Activated T-cell treated with anti-CD3 and anti-CD28 coated beads, Interleukin-2, amount 50 U/mL, for 24 hours (primary cell): ENCODE measurements at regions not wholly inside any gene's neighbourhood (a gene's known extent, or its start where the extent isn't known, plus 50 kb on each side); places are given as distances from the start of the nearest gene placed in this dataset.
"Not testable (repeated sequence)": the region's sequence is repeated elsewhere in the genome, so short reads cannot be mapped to it uniquely, and the experiment has no call there.

Source experiments
- DNase-seq: peaks from one replicate; pipeline ENCODE4 v3.0.0-alpha.2; 2020
- H3K27ac Mint-ChIP-seq: 2 replicates; pipeline ENCODE4 v1.8.0; 2020; ENCODE audit warnings: mild to moderate bottlenecking, mixed read lengths
- H3K27me3 Mint-ChIP-seq: 2 replicates; pipeline ENCODE4 v1.8.0; 2020; ENCODE audit warnings: mixed read lengths
- H3K36me3 Mint-ChIP-seq: 2 replicates; pipeline ENCODE4 v1.8.0; 2020; ENCODE audit warnings: low read depth, mixed read lengths
- H3K4me1 Mint-ChIP-seq: 2 replicates; pipeline ENCODE4 v1.8.0; 2020; ENCODE audit warnings: low read depth, mixed read lengths
- H3K4me3 Mint-ChIP-seq: 2 replicates; pipeline ENCODE4 v1.8.0; 2020; ENCODE audit warnings: mild to moderate bottlenecking, moderate library complexity, mixed read lengths
- H3K9me3 Mint-ChIP-seq: 2 replicates; pipeline ENCODE4 v1.8.0; 2020; ENCODE audit warnings: mixed read lengths

- H3K9me3 Mint-ChIP-seq: peaks cover 84% of the 10 kb centered on the region
These were observed 1477.6 kb downstream of the UQCRFS1 start for GRCh38 chr19:27735314-27735713.

GRCh38 chr19:27734496-27735220 lies 1478.3 kb downstream of the UQCRFS1 start:
- DNase-seq: no peak
- Mint-ChIP-seq H3K4me1 (no peaks in the 10 kb centered on the region), H3K9me3 (peaks cover 79% of the 10 kb centered on the region), H3K4me3 (no peak overlapping the region), H3K36me3 (peaks cover 94% of the 10 kb centered on the region), H3K27ac (no peak overlapping the region), H3K27me3 (no peaks in the 10 kb centered on the region)

More at GRCh38 chr19:27735314-27735713, 1477.6 kb downstream of the UQCRFS1 start:
- H3K27me3 Mint-ChIP-seq: no peaks in the 10 kb centered on the region
- no peak overlapping the region for H3K27ac Mint-ChIP-seq
- H3K4me3 Mint-ChIP-seq: no peak overlapping the region
- no peaks in the 10 kb centered on the region for H3K4me1 Mint-ChIP-seq
- peaks cover 98% of the 10 kb centered on the region for H3K36me3 Mint-ChIP-seq
- no peak for DNase-seq

GRCh38 chr19:27733551-27734266 lies 1479.2 kb downstream of the UQCRFS1 start:
- DNase-seq: no peak
- no peak overlapping the region for H3K4me3 Mint-ChIP-seq
- peaks cover 90% of the 10 kb centered on the region for H3K36me3 Mint-ChIP-seq
- H3K9me3 Mint-ChIP-seq: peaks cover 70% of the 10 kb centered on the region
- no peaks in the 10 kb centered on the region for H3K4me1 Mint-ChIP-seq
- H3K27me3 Mint-ChIP-seq: no peaks in the 10 kb centered on the region
- no peak overlapping the region for H3K27ac Mint-ChIP-seq

GRCh38 chr19:27729332-27729731 lies 1483.6 kb downstream of the UQCRFS1 start:
- DNase-seq: no peak
- Mint-ChIP-seq H3K4me1 (no peaks in the 10 kb centered on the region), H3K9me3 (peaks cover 41% of the 10 kb centered on the region)

GRCh38 chr19:27722625-27723024 lies 1490.3 kb downstream of the UQCRFS1 start:
- Mint-ChIP-seq H3K27ac (no peak overlapping the region), H3K9me3 (peaks cover 54% of the 10 kb centered on the region), H3K4me3 (no peak overlapping the region), H3K36me3 (peaks cover 24% of the 10 kb centered on the region), H3K4me1 (no peaks in the 10 kb centered on the region), H3K27me3 (no peaks in the 10 kb centered on the region)
- no peak for DNase-seq

More at GRCh38 chr19:27729332-27729731, 1483.6 kb downstream of the UQCRFS1 start:
- Mint-ChIP-seq H3K36me3 (peaks cover 72% of the 10 kb centered on the region), H3K4me3 (no peak overlapping the region), H3K27ac (no peak overlapping the region), H3K27me3 (no peaks in the 10 kb centered on the region)

- H3K4me1 Mint-ChIP-seq: no peaks in the 10 kb centered on the region
- DNase-seq: no peak
- H3K36me3 Mint-ChIP-seq: peaks cover 9% of the 10 kb centered on the region
- peaks cover 62% of the 10 kb centered on the region for H3K9me3 Mint-ChIP-seq
- no peaks in the 10 kb centered on the region for H3K27me3 Mint-ChIP-seq
- H3K4me3 Mint-ChIP-seq: no peak overlapping the region
- no peak overlapping the region for H3K27ac Mint-ChIP-seq
These were observed 1492.8 kb downstream of the UQCRFS1 start for GRCh38 chr19:27720155-27720554.

GRCh38 chr19:27719034-27719433 lies 1493.9 kb downstream of the UQCRFS1 start:
- H3K36me3 Mint-ChIP-seq: peaks cover 5% of the 10 kb centered on the region
- DNase-seq: no peak
- H3K27me3 Mint-ChIP-seq: no peaks in the 10 kb centered on the region
- peaks cover 59% of the 10 kb centered on the region for H3K9me3 Mint-ChIP-seq
- no peak overlapping the region for H3K4me3 Mint-ChIP-seq
- H3K4me1 Mint-ChIP-seq: no peaks in the 10 kb centered on the region
- H3K27ac Mint-ChIP-seq: no peak overlapping the region

GRCh38 chr19:27718234-27718633 lies 1494.7 kb downstream of the UQCRFS1 start:
- H3K4me1 Mint-ChIP-seq: no peaks in the 10 kb centered on the region
- peaks cover 5% of the 10 kb centered on the region for H3K36me3 Mint-ChIP-seq
- no peak overlapping the region for H3K27ac Mint-ChIP-seq
- H3K27me3 Mint-ChIP-seq: no peaks in the 10 kb centered on the region
- peaks cover 56% of the 10 kb centered on the region for H3K9me3 Mint-ChIP-seq
- H3K4me3 Mint-ChIP-seq: no peak overlapping the region
- DNase-seq: no peak

- H3K9me3 Mint-ChIP-seq: peaks cover 54% of the 10 kb centered on the region
These were observed 1495.1 kb downstream of the UQCRFS1 start for GRCh38 chr19:27717825-27718224.

GRCh38 chr19:27716922-27717321 lies 1496.0 kb downstream of the UQCRFS1 start:
- no peak overlapping the region for H3K27ac Mint-ChIP-seq

More at GRCh38 chr19:27717825-27718224, 1495.1 kb downstream of the UQCRFS1 start:
- H3K27ac Mint-ChIP-seq: no peak overlapping the region
- H3K36me3 Mint-ChIP-seq: peaks cover 5% of the 10 kb centered on the region
- H3K4me1 Mint-ChIP-seq: no peaks in the 10 kb centered on the region
- no peak for DNase-seq
- no peaks in the 10 kb centered on the region for H3K27me3 Mint-ChIP-seq
- no peak overlapping the region for H3K4me3 Mint-ChIP-seq

GRCh38 chr19:27714857-27715256 lies 1498.1 kb downstream of the UQCRFS1 start:
- DNase-seq: no peak
- no peak overlapping the region for H3K27ac Mint-ChIP-seq
- H3K4me1 Mint-ChIP-seq: no peaks in the 10 kb centered on the region
- H3K4me3 Mint-ChIP-seq: no peak overlapping the region
- no peaks in the 10 kb centered on the region for H3K36me3 Mint-ChIP-seq
- no peaks in the 10 kb centered on the region for H3K27me3 Mint-ChIP-seq
- peaks cover 51% of the 10 kb centered on the region for H3K9me3 Mint-ChIP-seq

More at GRCh38 chr19:27716922-27717321, 1496.0 kb downstream of the UQCRFS1 start:
- Mint-ChIP-seq H3K27me3 (no peaks in the 10 kb centered on the region), H3K36me3 (peaks cover 2% of the 10 kb centered on the region), H3K4me1 (no peaks in the 10 kb centered on the region), H3K4me3 (no peak overlapping the region), H3K9me3 (peaks cover 56% of the 10 kb centered on the region)
- no peak for DNase-seq

GRCh38 chr19:27709496-27709895 lies 1503.5 kb downstream of the UQCRFS1 start:
- Mint-ChIP-seq H3K4me1 (no peaks in the 10 kb centered on the region), H3K9me3 (peaks cover 18% of the 10 kb centered on the region), H3K27me3 (no peaks in the 10 kb centered on the region), H3K36me3 (no peaks in the 10 kb centered on the region), H3K27ac (no peak overlapping the region), H3K4me3 (no peak overlapping the region)
- DNase-seq: no peak

- H3K4me1 Mint-ChIP-seq, H3K27ac Mint-ChIP-seq, H3K27me3 Mint-ChIP-seq, H3K36me3 Mint-ChIP-seq, DNase-seq, H3K4me3 Mint-ChIP-seq: not testable (repeated sequence)
- H3K9me3 Mint-ChIP-seq: peaks cover 20% of the 10 kb centered on the region
These were observed 1504.0 kb downstream of the UQCRFS1 start for GRCh38 chr19:27708986-27709385.

GRCh38 chr19:27707026-27707425 lies 1505.9 kb downstream of the UQCRFS1 start:
- not testable (repeated sequence) for H3K36me3 Mint-ChIP-seq, H3K4me1 Mint-ChIP-seq, H3K4me3 Mint-ChIP-seq, H3K27ac Mint-ChIP-seq, DNase-seq, H3K27me3 Mint-ChIP-seq
- H3K9me3 Mint-ChIP-seq: peaks cover 15% of the 10 kb centered on the region

GRCh38 chr19:27705896-27706295 lies 1507.1 kb downstream of the UQCRFS1 start:
- DNase-seq: no peak
- no peaks in the 10 kb centered on the region for H3K4me1 Mint-ChIP-seq
- no peaks in the 10 kb centered on the region for H3K27me3 Mint-ChIP-seq
- H3K27ac Mint-ChIP-seq: no peak overlapping the region
- peaks cover 6% of the 10 kb centered on the region for H3K9me3 Mint-ChIP-seq
- H3K36me3 Mint-ChIP-seq: no peaks in the 10 kb centered on the region
- no peak overlapping the region for H3K4me3 Mint-ChIP-seq
